ENCODE measurements at regions not wholly inside any gene's neighbourhood (a gene's known extent, or its start where the extent isn't known, plus 50 kb on each side); places are given as distances from the start of the nearest gene placed in this dataset.

GRCh38 chr5:124692950-124693349 is 53.5 kb downstream of the ZNF608 start:
- H3K9me3 ChIP-seq (ENCODE audit: low read depth, low read length) = no peaks in the 10 kb centered on the region
- no peaks in the 10 kb centered on the region for H3K4me1 ChIP-seq (ENCODE audit: insufficient read depth, low read length)
- no peaks in the 10 kb centered on the region for H3K27me3 ChIP-seq (ENCODE audit: insufficient read depth, low read length)
- no peak overlapping the region for H3K4me3 ChIP-seq (ENCODE audit: low read length)

- H3K27me3 ChIP-seq (ENCODE audit: insufficient read depth, low read length) = no peaks in the 10 kb centered on the region
- no peak overlapping the region for H3K4me3 ChIP-seq (ENCODE audit: low read length)
- no peaks in the 10 kb centered on the region for H3K9me3 ChIP-seq (ENCODE audit: low read depth, low read length)
Measured at GRCh38 chr5:124692324-124692723, 54.1 kb downstream of the ZNF608 start.

GRCh38 chr5:124689653-124690052 is 56.8 kb downstream of the ZNF608 start:
- H3K4me1 ChIP-seq (ENCODE audit: insufficient read depth, low read length) = no peaks in the 10 kb centered on the region
- no peaks in the 10 kb centered on the region for H3K9me3 ChIP-seq (ENCODE audit: low read depth, low read length)
- no peak overlapping the region for H3K4me3 ChIP-seq (ENCODE audit: low read length)
- H3K27me3 ChIP-seq (ENCODE audit: insufficient read depth, low read length) = no peaks in the 10 kb centered on the region

More at GRCh38 chr5:124692324-124692723, 54.1 kb downstream of the ZNF608 start:
- H3K4me1 ChIP-seq (ENCODE audit: insufficient read depth, low read length) = no peaks in the 10 kb centered on the region

GRCh38 chr5:124686239-124687004 is 60.0 kb downstream of the ZNF608 start:
- no peaks in the 10 kb centered on the region for H3K9me3 ChIP-seq (ENCODE audit: low read depth, low read length)
- H3K4me3 ChIP-seq (ENCODE audit: low read length) = no peak overlapping the region
- H3K4me1 ChIP-seq (ENCODE audit: insufficient read depth, low read length) = no peaks in the 10 kb centered on the region
- H3K27me3 ChIP-seq (ENCODE audit: insufficient read depth, low read length) = no peaks in the 10 kb centered on the region

- Histone ChIP-seq H3K4me3 (ENCODE audit: low read length) (no peak overlapping the region), H3K4me1 (ENCODE audit: insufficient read depth, low read length) (no peaks in the 10 kb centered on the region), H3K9me3 (ENCODE audit: low read depth, low read length) (no peaks in the 10 kb centered on the region), H3K27me3 (ENCODE audit: insufficient read depth, low read length) (no peaks in the 10 kb centered on the region)
Measured at GRCh38 chr5:124685404-124685930, 61.0 kb downstream of the ZNF608 start.

- H3K27me3 ChIP-seq (ENCODE audit: insufficient read depth, low read length) = no peaks in the 10 kb centered on the region
- H3K9me3 ChIP-seq (ENCODE audit: low read depth, low read length) = no peaks in the 10 kb centered on the region
- H3K4me1 ChIP-seq (ENCODE audit: insufficient read depth, low read length) = peaks cover 2% of the 10 kb centered on the region
- H3K4me3 ChIP-seq (ENCODE audit: low read length) = no peak overlapping the region
Measured at GRCh38 chr5:124683917-124684555, 62.4 kb downstream of the ZNF608 start.

- Histone ChIP-seq H3K9me3 (ENCODE audit: low read depth, low read length) (no peaks in the 10 kb centered on the region), H3K4me3 (ENCODE audit: low read length) (no peak overlapping the region), H3K4me1 (ENCODE audit: insufficient read depth, low read length) (peaks cover 6% of the 10 kb centered on the region), H3K27me3 (ENCODE audit: insufficient read depth, low read length) (no peaks in the 10 kb centered on the region)
Measured at GRCh38 chr5:124679578-124680199, 66.8 kb downstream of the ZNF608 start.

- no peaks in the 10 kb centered on the region for H3K27me3 ChIP-seq (ENCODE audit: insufficient read depth, low read length)
- H3K4me3 ChIP-seq (ENCODE audit: low read length) = no peak overlapping the region
- no peaks in the 10 kb centered on the region for H3K9me3 ChIP-seq (ENCODE audit: low read depth, low read length)
- peaks cover 6% of the 10 kb centered on the region for H3K4me1 ChIP-seq (ENCODE audit: insufficient read depth, low read length)
Measured at GRCh38 chr5:124678922-124679519, 67.4 kb downstream of the ZNF608 start.

GRCh38 chr5:124678468-124678867 is 68.0 kb downstream of the ZNF608 start:
- no peaks in the 10 kb centered on the region for H3K27me3 ChIP-seq (ENCODE audit: insufficient read depth, low read length)
- H3K4me1 ChIP-seq (ENCODE audit: insufficient read depth, low read length) = peaks cover 6% of the 10 kb centered on the region
- H3K4me3 ChIP-seq (ENCODE audit: low read length) = no peak overlapping the region
- no peaks in the 10 kb centered on the region for H3K9me3 ChIP-seq (ENCODE audit: low read depth, low read length)

- peaks cover 6% of the 10 kb centered on the region for H3K4me1 ChIP-seq (ENCODE audit: insufficient read depth, low read length)
- H3K4me3 ChIP-seq (ENCODE audit: low read length) = no peak overlapping the region
- no peaks in the 10 kb centered on the region for H3K27me3 ChIP-seq (ENCODE audit: insufficient read depth, low read length)
- no peaks in the 10 kb centered on the region for H3K9me3 ChIP-seq (ENCODE audit: low read depth, low read length)
Measured at GRCh38 chr5:124677374-124678351, 68.8 kb downstream of the ZNF608 start.

- H3K4me1 ChIP-seq (ENCODE audit: insufficient read depth, low read length) = peaks cover 6% of the 10 kb centered on the region
- H3K9me3 ChIP-seq (ENCODE audit: low read depth, low read length) = no peaks in the 10 kb centered on the region
- no peaks in the 10 kb centered on the region for H3K27me3 ChIP-seq (ENCODE audit: insufficient read depth, low read length)
- H3K4me3 ChIP-seq (ENCODE audit: low read length) = no peak overlapping the region
Measured at GRCh38 chr5:124675931-124676846, 70.2 kb downstream of the ZNF608 start.

- Histone ChIP-seq H3K27me3 (ENCODE audit: insufficient read depth, low read length) (no peaks in the 10 kb centered on the region), H3K9me3 (ENCODE audit: low read depth, low read length) (no peaks in the 10 kb centered on the region), H3K4me3 (ENCODE audit: low read length) (no peak overlapping the region), H3K4me1 (ENCODE audit: insufficient read depth, low read length) (no peaks in the 10 kb centered on the region)
Measured at GRCh38 chr5:124671193-124671592, 75.2 kb downstream of the ZNF608 start.

- H3K4me1 ChIP-seq (ENCODE audit: insufficient read depth, low read length) = no peaks in the 10 kb centered on the region
- H3K27me3 ChIP-seq (ENCODE audit: insufficient read depth, low read length) = no peaks in the 10 kb centered on the region
- H3K4me3 ChIP-seq (ENCODE audit: low read length) = no peak overlapping the region
- no peaks in the 10 kb centered on the region for H3K9me3 ChIP-seq (ENCODE audit: low read depth, low read length)
Measured at GRCh38 chr5:124670722-124671184, 75.7 kb downstream of the ZNF608 start.

All from mononuclear cell (primary cell).